Breast epithelium (tissue), 4 donors: ENCODE measurements at regions not wholly inside any gene's neighbourhood (a gene's known extent, or its start where the extent isn't known, plus 50 kb on each side); places are given as distances from the start of the nearest gene placed in this dataset.

Experiments
- DNase-seq, 2 donors: peaks; one replicate each; pipeline ENCODE4 v3.0.0-alpha.2; 2019; ENCODE audit warnings: low spot score in 2 of 2
- H3K27ac ChIP-seq, 2 donors: fragments of 200-600 bp; sonication (generic) in 1 of 2; one replicate each; pipeline ENCODE4 v1.5.1; 2016 to 2019; ENCODE audit warnings: mild to moderate bottlenecking in 1 of 2
- H3K27me3 ChIP-seq, 2 donors: fragments of 200-600 bp; sonication (generic) in 1 of 2; one replicate each; pipeline versions ENCODE4 v1.5.1 to v1.6.0; 2017 to 2019; ENCODE audit warnings: control low read depth in 1 of 2, mild to moderate bottlenecking in 1 of 2
- H3K36me3 ChIP-seq: fragments of 200-600 bp; one replicate; pipeline ENCODE4 v1.5.1; 2019
- H3K4me1 ChIP-seq, 2 donors: fragments of 200-600 bp; sonication (generic); one replicate each; pipeline ENCODE4 v1.5.1; 2016 to 2019; ENCODE audit warnings: control low read depth in 1 of 2
- H3K4me3 ChIP-seq, 3 donors: fragments of 200-600 bp; sonication (generic); 1 replicate in 2 of 3; 2 replicates in 1 of 3; pipeline ENCODE4 v1.5.1; 2016 to 2019; ENCODE audit warnings: mild to moderate bottlenecking in 3 of 3, moderate library complexity in 2 of 3
- H3K9me3 ChIP-seq, 2 donors: fragments of 200-600 bp; sonication (generic) in 1 of 2; one replicate each; pipeline ENCODE4 v1.5.1; 2016 to 2019; ENCODE audit warnings: control low read depth in 1 of 2
- POLR2A ChIP-seq: fragments of 450-650 bp; IDR thresholded peaks from one replicate; pipeline ENCODE4 v1.6.1; 2016; ENCODE audit warnings: antibody characterized with exemption, mild to moderate bottlenecking, moderate library complexity
- POLR2AphosphoS5 ChIP-seq, 3 donors: sonication (generic); formaldehyde crosslinking; IDR thresholded peaks; one replicate each; pipeline ENCODE4 v1.6.1; 2017; ENCODE audit warnings: antibody characterized with exemption in 3 of 3
- intact Hi-C: fragments of 100-400 bp; cut with DNase I; formaldehyde crosslinking; loops from one replicate; pipeline ENCODE4 v1.15.1; 2023; ENCODE audit warnings: low total_unique reads
- TF ChIP-seq, protein P1 (sequence below), 3 donors: fragments of 450-650 bp; IDR thresholded peaks; one replicate each; pipeline ENCODE4 v1.5.1; 2016 to 2017; ENCODE audit warnings: antibody characterized with exemption in 3 of 3, mild to moderate bottlenecking in 3 of 3, moderate library complexity in 3 of 3

DNA sequence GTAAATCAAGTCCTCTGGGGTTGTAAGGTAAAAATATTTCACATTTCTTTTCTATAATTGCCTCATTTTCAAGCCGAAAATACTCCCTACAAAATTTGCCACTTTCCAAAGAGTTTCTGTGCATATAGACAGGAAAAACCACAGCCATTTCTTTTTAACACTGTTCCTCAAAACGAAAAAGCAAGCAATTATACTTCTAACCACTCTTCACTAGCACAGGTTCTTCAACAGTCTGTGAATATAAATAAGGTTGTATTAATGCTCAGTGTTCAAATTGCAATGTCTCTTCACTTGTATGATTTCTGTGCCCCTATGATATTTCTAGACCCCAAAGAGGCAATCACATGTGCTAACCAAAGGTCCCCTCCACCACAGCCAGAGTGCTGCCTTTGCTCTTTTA lies 206.0 kb downstream of the SIM1 start:
- Histone ChIP-seq H3K27ac (no peak overlapping the region), H3K4me3 (no peak overlapping the region), H3K4me1 (no peaks in the 10 kb centered on the region), H3K27me3 (no peaks in the 10 kb centered on the region), H3K36me3 (no peaks in the 10 kb centered on the region), H3K9me3 (no peaks in the 10 kb centered on the region)
- intact Hi-C loops: no loop called here
- TF ChIP-seq POLR2AphosphoS5 (IDR thresholded peaks at IDR 0.05): no peak
- TF ChIP-seq, protein P1, sequence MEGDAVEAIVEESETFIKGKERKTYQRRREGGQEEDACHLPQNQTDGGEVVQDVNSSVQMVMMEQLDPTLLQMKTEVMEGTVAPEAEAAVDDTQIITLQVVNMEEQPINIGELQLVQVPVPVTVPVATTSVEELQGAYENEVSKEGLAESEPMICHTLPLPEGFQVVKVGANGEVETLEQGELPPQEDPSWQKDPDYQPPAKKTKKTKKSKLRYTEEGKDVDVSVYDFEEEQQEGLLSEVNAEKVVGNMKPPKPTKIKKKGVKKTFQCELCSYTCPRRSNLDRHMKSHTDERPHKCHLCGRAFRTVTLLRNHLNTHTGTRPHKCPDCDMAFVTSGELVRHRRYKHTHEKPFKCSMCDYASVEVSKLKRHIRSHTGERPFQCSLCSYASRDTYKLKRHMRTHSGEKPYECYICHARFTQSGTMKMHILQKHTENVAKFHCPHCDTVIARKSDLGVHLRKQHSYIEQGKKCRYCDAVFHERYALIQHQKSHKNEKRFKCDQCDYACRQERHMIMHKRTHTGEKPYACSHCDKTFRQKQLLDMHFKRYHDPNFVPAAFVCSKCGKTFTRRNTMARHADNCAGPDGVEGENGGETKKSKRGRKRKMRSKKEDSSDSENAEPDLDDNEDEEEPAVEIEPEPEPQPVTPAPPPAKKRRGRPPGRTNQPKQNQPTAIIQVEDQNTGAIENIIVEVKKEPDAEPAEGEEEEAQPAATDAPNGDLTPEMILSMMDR (IDR thresholded peaks at IDR 0.05): no peak
- DNase-seq: no peak

DNA sequence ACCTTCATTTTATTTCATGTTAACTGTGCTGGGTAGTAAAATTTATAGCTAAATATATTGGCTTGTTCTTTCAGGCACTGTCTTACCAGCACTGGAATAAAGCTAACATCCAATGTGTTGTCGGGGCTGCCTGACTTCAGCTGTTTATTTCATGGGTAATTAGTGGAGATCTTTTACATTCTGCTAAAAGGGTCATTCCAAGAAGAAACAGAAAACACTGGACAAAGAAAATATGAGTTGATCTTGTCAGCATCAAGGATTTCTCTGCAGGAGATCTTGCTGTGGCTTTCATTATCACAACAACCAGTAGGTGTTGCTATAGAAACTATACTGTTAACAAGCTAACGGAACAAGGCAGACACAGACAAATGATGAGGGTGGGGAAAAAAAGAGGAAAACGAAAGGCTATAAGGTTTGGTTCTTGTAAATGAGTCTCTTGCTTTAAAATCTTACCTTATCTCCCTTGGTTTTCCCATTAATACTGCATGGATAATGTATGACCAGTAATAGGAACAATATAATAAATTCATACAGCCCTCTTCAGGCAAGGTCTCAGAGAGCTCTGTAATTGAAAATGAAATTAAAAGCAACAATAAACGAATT lies 206.8 kb downstream of the SIM1 start:
- Histone ChIP-seq H3K27ac (no peak overlapping the region), H3K4me1 (no peaks in the 10 kb centered on the region), H3K9me3 (no peaks in the 10 kb centered on the region), H3K4me3 (no peak overlapping the region), H3K36me3 (no peaks in the 10 kb centered on the region), H3K27me3 (no peaks in the 10 kb centered on the region)
- intact Hi-C loops: no loop called here
- DNase-seq: no peak
- TF ChIP-seq, protein P1 (IDR thresholded peaks at IDR 0.05): no peak
- TF ChIP-seq POLR2AphosphoS5 (IDR thresholded peaks at IDR 0.05) (no peak), POLR2A (no peak)

GRCh38 chr6:100255701-100256100 lies 209.0 kb downstream of the SIM1 start:
- H3K4me1 ChIP-seq: no peaks in the 10 kb centered on the region

GRCh38 chr6:100247123-100247522 lies 217.6 kb downstream of the SIM1 start:
- Histone ChIP-seq H3K9me3 (no peaks in the 10 kb centered on the region), H3K4me3 (no peak overlapping the region), H3K27me3 (no peaks in the 10 kb centered on the region), H3K36me3 (no peaks in the 10 kb centered on the region), H3K4me1 (no peaks in the 10 kb centered on the region), H3K27ac (no peak overlapping the region)
- intact Hi-C loops: no loop called here
- no peak for TF ChIP-seq POLR2A
- TF ChIP-seq, protein P1 (IDR thresholded peaks at IDR 0.05): no peak
- no peak for TF ChIP-seq POLR2AphosphoS5 (IDR thresholded peaks at IDR 0.05)
- DNase-seq: no peak

More at GRCh38 chr6:100255701-100256100, 209.0 kb downstream of the SIM1 start:
- DNase-seq: no peak
- Histone ChIP-seq H3K27me3 (no peaks in the 10 kb centered on the region), H3K36me3 (no peaks in the 10 kb centered on the region), H3K27ac (no peak overlapping the region), H3K9me3 (no peaks in the 10 kb centered on the region), H3K4me3 (no peak overlapping the region)
- TF ChIP-seq, protein P1 (IDR thresholded peaks at IDR 0.05): no peak
- TF ChIP-seq POLR2A (no peak), POLR2AphosphoS5 (IDR thresholded peaks at IDR 0.05) (no peak)
- intact Hi-C loops: no loop called here

- H3K4me1 ChIP-seq: no peaks in the 10 kb centered on the region
- H3K27ac ChIP-seq: no peak overlapping the region
- H3K4me3 ChIP-seq: no peak overlapping the region
- TF ChIP-seq, protein P1 (IDR thresholded peaks at IDR 0.05): no peak
- TF ChIP-seq POLR2AphosphoS5 (IDR thresholded peaks at IDR 0.05) (no peak), POLR2A (no peak)
- H3K36me3 ChIP-seq: no peaks in the 10 kb centered on the region
- H3K27me3 ChIP-seq: no peaks in the 10 kb centered on the region
- H3K9me3 ChIP-seq: no peaks in the 10 kb centered on the region
- intact Hi-C loops: no loop called here
- DNase-seq: no peak
Measured at GRCh38 chr6:100246206-100246605, 218.5 kb downstream of the SIM1 start.
